ENCODE measurements at regions not wholly inside any gene's neighbourhood (a gene's known extent, or its start where the extent isn't known, plus 50 kb on each side); places are given as distances from the start of the nearest gene placed in this dataset.

DNA sequence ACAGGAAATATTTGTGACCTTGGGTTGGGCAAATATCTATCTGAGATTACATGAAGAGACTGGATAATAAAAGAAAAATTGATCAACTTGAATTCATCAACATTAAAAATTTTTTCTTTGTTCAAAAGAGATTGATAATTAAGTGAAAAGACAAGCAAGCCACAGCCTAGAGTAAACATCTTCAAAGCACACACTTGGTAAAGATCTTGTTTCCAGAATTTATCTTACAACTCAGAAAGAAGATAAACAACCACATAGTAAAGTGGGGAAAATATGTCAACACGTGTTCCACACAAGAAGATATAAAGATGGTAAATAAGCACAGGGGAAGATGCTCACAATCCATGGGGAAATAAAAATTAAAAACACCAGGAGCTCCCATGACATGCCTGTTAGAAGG is 195.9 kb downstream of the SOX11 start:
- Histone ChIP-seq H3F3A (ENCODE audit: low read length, unreplicated experiment) (no peaks in the 10 kb centered on the region), H3K4me3 (ENCODE audit: low read length) (no peak overlapping the region), H3K4me1 (ENCODE audit: insufficient read depth, low read length) (no peaks in the 10 kb centered on the region), H3K27ac (ENCODE audit: low read length) (no peak overlapping the region), H3K9ac (ENCODE audit: low read length) (no peak overlapping the region), H3K4me2 (ENCODE audit: low read length) (no peak overlapping the region), H3K27me3 (ENCODE audit: low read length) (no peaks in the 10 kb centered on the region), H4K20me1 (ENCODE audit: low read length) (no peaks in the 10 kb centered on the region), H3K79me2 (ENCODE audit: low read length) (no peaks in the 10 kb centered on the region), H3K9me3 (ENCODE audit: low read length) (0 out of 2 replicates have a peak, but pooled peaks cover 6% of the 10 kb centered on the region), H3K36me3 (ENCODE audit: low read depth, low read length) (no peaks in the 10 kb centered on the region), H2AFZ (ENCODE audit: low read length) (no peak overlapping the region), H3K9me2 (replicated peaks; ENCODE audit: low read length) (no peaks in the 10 kb centered on the region)
- ChIA-PET CTCF (no interaction called here), POLR2A (ENCODE audit: unreplicated experiment) (no interaction called here)
- no TSS peak for BruUV-seq (replicated peaks)
- intact Hi-C loops (cut with micrococcal nuclease), result no loop called here
- ATAC-seq (no peak), DNase-seq (no peak)
- no peak for TF ChIP-seq EZH2 (IDR thresholded peaks at IDR 0.05; ENCODE audit: low read length, unreplicated experiment)
- no peak for TF ChIP-seq EZH2phosphoT487 (IDR thresholded peaks at IDR 0.05; ENCODE audit: borderline replicate concordance, low read length)
- TF ChIP-seq, protein P1, sequence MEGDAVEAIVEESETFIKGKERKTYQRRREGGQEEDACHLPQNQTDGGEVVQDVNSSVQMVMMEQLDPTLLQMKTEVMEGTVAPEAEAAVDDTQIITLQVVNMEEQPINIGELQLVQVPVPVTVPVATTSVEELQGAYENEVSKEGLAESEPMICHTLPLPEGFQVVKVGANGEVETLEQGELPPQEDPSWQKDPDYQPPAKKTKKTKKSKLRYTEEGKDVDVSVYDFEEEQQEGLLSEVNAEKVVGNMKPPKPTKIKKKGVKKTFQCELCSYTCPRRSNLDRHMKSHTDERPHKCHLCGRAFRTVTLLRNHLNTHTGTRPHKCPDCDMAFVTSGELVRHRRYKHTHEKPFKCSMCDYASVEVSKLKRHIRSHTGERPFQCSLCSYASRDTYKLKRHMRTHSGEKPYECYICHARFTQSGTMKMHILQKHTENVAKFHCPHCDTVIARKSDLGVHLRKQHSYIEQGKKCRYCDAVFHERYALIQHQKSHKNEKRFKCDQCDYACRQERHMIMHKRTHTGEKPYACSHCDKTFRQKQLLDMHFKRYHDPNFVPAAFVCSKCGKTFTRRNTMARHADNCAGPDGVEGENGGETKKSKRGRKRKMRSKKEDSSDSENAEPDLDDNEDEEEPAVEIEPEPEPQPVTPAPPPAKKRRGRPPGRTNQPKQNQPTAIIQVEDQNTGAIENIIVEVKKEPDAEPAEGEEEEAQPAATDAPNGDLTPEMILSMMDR (conservative IDR thresholded peaks at IDR 0.05; ENCODE audit: low read depth, low read length), result no peak

DNA sequence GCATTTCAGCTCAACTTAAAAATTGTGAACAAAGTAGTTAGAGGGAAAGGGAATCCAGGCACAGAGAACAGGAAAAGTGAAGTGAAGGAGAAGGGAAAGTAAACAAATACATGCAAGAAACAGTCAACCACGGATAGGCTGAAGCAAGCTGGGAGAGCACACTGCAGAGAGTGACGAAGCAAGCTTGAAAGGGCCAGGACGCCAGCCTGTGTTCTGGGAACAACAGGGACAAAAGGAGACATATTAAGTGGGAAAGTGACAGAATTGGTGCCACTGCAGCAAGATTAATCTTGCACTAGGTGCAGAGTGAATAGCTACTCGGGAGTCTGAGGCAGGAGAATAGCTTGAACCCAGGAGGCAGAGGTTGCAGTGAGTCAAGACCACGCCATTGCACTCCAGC is 197.3 kb downstream of the SOX11 start:
- Histone ChIP-seq H3K9me2 (replicated peaks; ENCODE audit: low read length) (no peaks in the 10 kb centered on the region), H3K79me2 (ENCODE audit: low read length) (no peaks in the 10 kb centered on the region), H4K20me1 (ENCODE audit: low read length) (no peaks in the 10 kb centered on the region), H3K4me3 (ENCODE audit: low read length) (no peak overlapping the region), H3K27me3 (ENCODE audit: low read length) (no peaks in the 10 kb centered on the region), H3K4me2 (ENCODE audit: low read length) (no peak overlapping the region), H2AFZ (ENCODE audit: low read length) (no peak overlapping the region), H3K4me1 (ENCODE audit: insufficient read depth, low read length) (no peaks in the 10 kb centered on the region), H3K27ac (ENCODE audit: low read length) (no peak overlapping the region), H3K9me3 (ENCODE audit: low read length) (no peaks in the 10 kb centered on the region), H3F3A (ENCODE audit: low read length, unreplicated experiment) (no peaks in the 10 kb centered on the region), H3K36me3 (ENCODE audit: low read depth, low read length) (no peaks in the 10 kb centered on the region), H3K9ac (ENCODE audit: low read length) (no peak overlapping the region)
- CTCF ChIA-PET, result no interaction called here
- ATAC-seq (no peak), DNase-seq (no peak)
- intact Hi-C loops (cut with micrococcal nuclease), result no loop called here
- no peak for TF ChIP-seq EZH2 (IDR thresholded peaks at IDR 0.05; ENCODE audit: low read length, unreplicated experiment)
- no peak for TF ChIP-seq EZH2phosphoT487 (IDR thresholded peaks at IDR 0.05; ENCODE audit: borderline replicate concordance, low read length)
- TF ChIP-seq, protein P1 (conservative IDR thresholded peaks at IDR 0.05; ENCODE audit: low read depth, low read length), result no peak
- POLR2A ChIA-PET (ENCODE audit: unreplicated experiment), result no interaction called here
- BruUV-seq (replicated peaks), result no TSS peak

DNA sequence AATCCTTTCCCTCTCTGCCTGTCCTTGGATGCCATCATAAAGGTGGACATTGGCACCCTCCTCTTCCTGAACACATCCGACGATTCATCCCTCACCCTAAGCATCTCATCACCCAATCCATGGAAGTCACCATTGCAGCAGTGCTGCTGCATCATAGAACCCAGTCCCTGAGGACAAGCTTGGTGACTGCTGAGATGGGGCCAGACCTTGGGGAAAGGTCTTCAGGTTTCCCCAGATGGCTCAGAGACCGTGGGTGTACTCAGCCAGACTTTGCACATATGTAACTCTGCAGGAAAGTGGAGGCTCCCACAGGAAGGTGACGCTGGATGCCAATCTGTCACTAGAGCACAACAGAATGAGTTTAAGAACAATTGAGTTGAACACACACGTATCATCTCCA is 202.2 kb downstream of the SOX11 start:
- ChIA-PET CTCF (no interaction called here), POLR2A (ENCODE audit: unreplicated experiment) (no interaction called here)
- Histone ChIP-seq H3K9me3 (ENCODE audit: low read length) (no peaks in the 10 kb centered on the region), H3K9me2 (replicated peaks; ENCODE audit: low read length) (no peaks in the 10 kb centered on the region), H3F3A (ENCODE audit: low read length, unreplicated experiment) (no peaks in the 10 kb centered on the region), H3K9ac (ENCODE audit: low read length) (no peak overlapping the region), H3K79me2 (ENCODE audit: low read length) (no peaks in the 10 kb centered on the region), H3K4me2 (ENCODE audit: low read length) (no peak overlapping the region), H3K27me3 (ENCODE audit: low read length) (no peaks in the 10 kb centered on the region), H3K36me3 (ENCODE audit: low read depth, low read length) (no peaks in the 10 kb centered on the region), H4K20me1 (ENCODE audit: low read length) (no peaks in the 10 kb centered on the region), H3K4me1 (ENCODE audit: insufficient read depth, low read length) (no peaks in the 10 kb centered on the region), H3K27ac (ENCODE audit: low read length) (no peak overlapping the region), H2AFZ (ENCODE audit: low read length) (no peak overlapping the region), H3K4me3 (ENCODE audit: low read length) (no peak overlapping the region)
- DNase-seq (no peak), ATAC-seq (no peak)
- TF ChIP-seq, protein P1 (conservative IDR thresholded peaks at IDR 0.05; ENCODE audit: low read depth, low read length), result no peak
- TF ChIP-seq EZH2phosphoT487 (IDR thresholded peaks at IDR 0.05; ENCODE audit: borderline replicate concordance, low read length), result no peak
- no peak for TF ChIP-seq EZH2 (IDR thresholded peaks at IDR 0.05; ENCODE audit: low read length, unreplicated experiment)
- no TSS peak for BruUV-seq (replicated peaks)
- intact Hi-C loops (cut with micrococcal nuclease), result no loop called here
